HG03108 (cell line): ENCODE measurements at regions not wholly inside any gene's neighbourhood (a gene's known extent, or its start where the extent isn't known, plus 50 kb on each side); places are given as distances from the start of the nearest gene placed in this dataset.
"Not testable (repeated sequence)": the region's sequence is repeated elsewhere in the genome, so short reads cannot be mapped to it uniquely, and the experiment has no call there.

Experiments
- ATAC-seq: cut with Tn5 transposase; IDR thresholded peaks from one replicate; pipeline ENCODE4 v1.9.1; 2021; ENCODE audit warnings: moderate library complexity; ENCODE audit not compliant: unreplicated experiment

- ATAC-seq = no peak
Measured at GRCh38 chr4:147219145-147219544, 261.8 kb upstream of the EDNRA start.

GRCh38 chr4:147220833-147221232, 260.1 kb upstream of the EDNRA start:
- ATAC-seq = no peak

GRCh38 chr4:147222906-147223305, 258.0 kb upstream of the EDNRA start:
- no peak for ATAC-seq

GRCh38 chr4:147223576-147223975, 257.3 kb upstream of the EDNRA start:
- no peak for ATAC-seq

GRCh38 chr4:147236806-147237205, 244.1 kb upstream of the EDNRA start:
- ATAC-seq = no peak

GRCh38 chr4:147244786-147245185, 236.1 kb upstream of the EDNRA start:
- ATAC-seq = no peak

GRCh38 chr4:147246096-147246495, 234.8 kb upstream of the EDNRA start:
- ATAC-seq = no peak

GRCh38 chr4:147246528-147246927, 234.4 kb upstream of the EDNRA start:
- not testable (repeated sequence) for ATAC-seq

GRCh38 chr4:147247579-147247978, 233.3 kb upstream of the EDNRA start:
- ATAC-seq = no peak

- no peak for ATAC-seq
Measured at GRCh38 chr4:147250062-147250461, 230.8 kb upstream of the EDNRA start.

- ATAC-seq = not testable (repeated sequence)
Measured at GRCh38 chr4:147255268-147255667, 225.6 kb upstream of the EDNRA start.

- ATAC-seq = not testable (repeated sequence)
Measured at GRCh38 chr4:147259271-147259670, 221.6 kb upstream of the EDNRA start.

- no peak for ATAC-seq
Measured at GRCh38 chr4:147284256-147284835, 196.6 kb upstream of the EDNRA start.

GRCh38 chr4:147284935-147285334, 196.0 kb upstream of the EDNRA start:
- ATAC-seq = no peak

- ATAC-seq = no peak
Measured at GRCh38 chr4:147285751-147286150, 195.1 kb upstream of the EDNRA start.

- no peak for ATAC-seq
Measured at GRCh38 chr4:147286846-147287587, 193.9 kb upstream of the EDNRA start.

- ATAC-seq = no peak
Measured at GRCh38 chr4:147287588-147287890, 193.4 kb upstream of the EDNRA start.

GRCh38 chr4:147288512-147288911, 192.4 kb upstream of the EDNRA start:
- no peak for ATAC-seq

- no peak for ATAC-seq
Measured at GRCh38 chr4:147289181-147289580, 191.7 kb upstream of the EDNRA start.

GRCh38 chr4:147292604-147293313, 188.1 kb upstream of the EDNRA start:
- not testable (repeated sequence) for ATAC-seq

- ATAC-seq = not testable (repeated sequence)
Measured at GRCh38 chr4:147293314-147293677, 187.6 kb upstream of the EDNRA start.

- no peak for ATAC-seq
Measured at GRCh38 chr4:147299205-147299604, 181.7 kb upstream of the EDNRA start.
